PC-9 (cell line): ENCODE measurements at regions not wholly inside any gene's neighbourhood (a gene's known extent, or its start where the extent isn't known, plus 50 kb on each side); places are given as distances from the start of the nearest gene placed in this dataset.

ENCODE experiments used
- BruUV-seq: library from RNA; stranded (reverse); fragments of 400-500 nt; replicated peaks from 2 replicates; lab custom pipeline; 2021; lab: Mats Ljungman, UMichigan
- CTCF ChIA-PET: fragments of 300-600 bp; sonication (Branson Sonifier 250); formaldehyde crosslinking; loops from one replicate; lab custom pipeline; 2022; ENCODE audit warnings: antibody characterized with exemption; lab: Charles Lee
- POLR2A ChIA-PET: fragments of 300-600 bp; sonication (Branson Sonifier 250); formaldehyde crosslinking; loops from one replicate; lab custom pipeline; 2022; ENCODE audit warnings: antibody characterized with exemption; ENCODE audit not compliant: unreplicated experiment; lab: Charles Lee
- DNase-seq, 2 experiments: peaks; one replicate each; pipeline versions ENCODE4 v3.0.0 to v3.0.0-alpha.2; 2015 to 2022; ENCODE audit warnings: mixed read lengths in 1 of 2
- H2AFZ ChIP-seq: fragments of 200-600 bp; sonication (generic); 2 replicates; pipeline ENCODE4 v1.8.1; 2017; ENCODE audit warnings: antibody characterized with exemption
- H3F3A ChIP-seq: fragments of 200-600 bp; sonication (generic); 2 replicates; pipeline ENCODE4 v1.8.1; 2017; ENCODE audit warnings: antibody characterized with exemption, mild to moderate bottlenecking, low read depth; ENCODE audit not compliant: insufficient read depth
- H3K27ac ChIP-seq: fragments of 200-600 bp; sonication (generic); 2 replicates; pipeline ENCODE4 v1.6.1; 2016; ENCODE audit warnings: mixed run types
- H3K27me3 ChIP-seq: fragments of 200-600 bp; sonication (generic); 2 replicates; pipeline ENCODE4 v1.6.1; 2016; ENCODE audit warnings: low read depth, mixed run types; ENCODE audit not compliant: insufficient read depth
- H3K36me3 ChIP-seq: fragments of 200-600 bp; sonication (generic); 2 replicates; pipeline ENCODE4 v1.6.1; 2016; ENCODE audit warnings: low read depth, mixed run types
- H3K4me1 ChIP-seq: fragments of 200-600 bp; sonication (generic); replicated peaks from 2 replicates; pipeline ENCODE4 v1.6.1; 2016; ENCODE audit warnings: mixed run types; ENCODE audit not compliant: insufficient read depth
- H3K4me2 ChIP-seq: fragments of 200-600 bp; sonication (generic); 2 replicates; pipeline ENCODE4 v1.6.1; 2017; ENCODE audit warnings: mixed run types
- H3K4me3 ChIP-seq: fragments of 200-600 bp; sonication (generic); 2 replicates; pipeline ENCODE4 v1.6.1; 2016; ENCODE audit warnings: mixed run types
- H3K79me2 ChIP-seq: fragments of 200-600 bp; sonication (generic); 2 replicates; pipeline ENCODE4 v1.6.1; 2017; ENCODE audit warnings: low read depth, mixed run types
- H3K9me2 ChIP-seq: fragments of 200-600 bp; sonication (generic); 2 replicates; pipeline ENCODE4 v1.8.1; 2017; ENCODE audit warnings: mild to moderate bottlenecking; ENCODE audit not compliant: insufficient read depth
- H3K9me3 ChIP-seq: fragments of 200-600 bp; sonication (generic); 2 replicates; pipeline ENCODE4 v1.8.1; 2016; ENCODE audit warnings: low read depth; ENCODE audit not compliant: insufficient read depth
- H4K20me1 ChIP-seq: fragments of 200-600 bp; sonication (generic); 2 replicates; pipeline ENCODE4 v1.8.1; 2017; ENCODE audit not compliant: insufficient read depth
- CTCF ChIP-seq: fragments of 200-600 bp; sonication (generic); conservative IDR thresholded peaks from 2 replicates; pipeline ENCODE4 v1.6.1; 2017; ENCODE audit warnings: mixed run types, antibody characterized with exemption, mild to moderate bottlenecking, moderate library complexity
- EZH2 ChIP-seq: fragments of 200-600 bp; sonication (generic); IDR thresholded peaks from 2 replicates; pipeline ENCODE4 v1.8.0; 2017; ENCODE audit warnings: antibody characterized with exemption, low read depth
- intact Hi-C: fragments of 100-400 bp; cut with micrococcal nuclease; formaldehyde crosslinking; loops from one replicate; pipeline ENCODE4 v1.10.0; 2022; ENCODE audit not compliant: unreplicated experiment

- intact Hi-C loops: loop anchor here (10.0 kb wide), 2 partner anchors 215 to 385 kb away; no protein-coding TSS in a partner anchor
- H3K4me3 ChIP-seq: no peak overlapping the region
- peak; percentile 59 to 95 for DNase-seq
- H3K27ac ChIP-seq: peak overlapping the region; percentile 82
- BruUV-seq: no TSS peak
- POLR2A ChIA-PET: interaction anchor here (0.5 to 0.7 kb wide), 2 partner anchors 283 to 702 kb away, joined by 3 read pairs; partner anchors contain the start of genes CEP290 and TMTC3
- H3K36me3 ChIP-seq: 0 out of 2 replicates have a peak, but pooled peaks cover 3% of the 10 kb centered on the region
- peaks cover 23% of the 10 kb centered on the region for H3K4me1 ChIP-seq
- TF ChIP-seq CTCF: no peak
- no peak for TF ChIP-seq EZH2
- no peaks in the 10 kb centered on the region for H3K79me2 ChIP-seq
- peak overlapping the region; percentile 24 for H3K4me2 ChIP-seq
- H3K9me2 ChIP-seq: no peaks in the 10 kb centered on the region
- CTCF ChIA-PET: no interaction called here
- H2AFZ ChIP-seq: no peak overlapping the region
- H3K9me3 ChIP-seq: peaks cover 15% of the 10 kb centered on the region
- no peaks in the 10 kb centered on the region for H4K20me1 ChIP-seq
- no peaks in the 10 kb centered on the region for H3K27me3 ChIP-seq
- peaks cover 19% of the 10 kb centered on the region for H3F3A ChIP-seq
These were observed 589.0 kb downstream of the C12orf50 start for GRCh38 chr12:87439990-87440827.

GRCh38 chr12:87430444-87430843 is 598.8 kb downstream of the C12orf50 start:
- no peaks in the 10 kb centered on the region for H3K36me3 ChIP-seq
- intact Hi-C loops: no loop called here
- no peak for TF ChIP-seq EZH2
- no peak for TF ChIP-seq CTCF
- ChIA-PET CTCF (no interaction called here), POLR2A (no interaction called here)
- peaks cover 15% of the 10 kb centered on the region for H3K9me3 ChIP-seq
- no peaks in the 10 kb centered on the region for H3K27me3 ChIP-seq
- no peaks in the 10 kb centered on the region for H4K20me1 ChIP-seq
- no peaks in the 10 kb centered on the region for H3F3A ChIP-seq
- H3K79me2 ChIP-seq: no peaks in the 10 kb centered on the region
- no peak overlapping the region for H2AFZ ChIP-seq
- DNase-seq: no peak
- H3K9me2 ChIP-seq: no peaks in the 10 kb centered on the region
- H3K4me2 ChIP-seq: no peak overlapping the region
- H3K27ac ChIP-seq: no peak overlapping the region
- no peaks in the 10 kb centered on the region for H3K4me1 ChIP-seq
- BruUV-seq: no TSS peak
- no peak overlapping the region for H3K4me3 ChIP-seq

- Histone ChIP-seq H3K27ac (no peak overlapping the region), H3K27me3 (no peaks in the 10 kb centered on the region)
- no TSS peak for BruUV-seq
These were observed 600.4 kb downstream of the C12orf50 start for GRCh38 chr12:87428701-87429277.

More at GRCh38 chr12:87428701-87429277, 600.4 kb downstream of the C12orf50 start:
- H3K4me1 ChIP-seq: no peaks in the 10 kb centered on the region
- no peak overlapping the region for H3K4me3 ChIP-seq
- TF ChIP-seq EZH2: no peak
- TF ChIP-seq CTCF: no peak
- H4K20me1 ChIP-seq: no peaks in the 10 kb centered on the region
- CTCF ChIA-PET: no interaction called here
- no peak overlapping the region for H2AFZ ChIP-seq
- H3K79me2 ChIP-seq: no peaks in the 10 kb centered on the region
- H3F3A ChIP-seq: no peaks in the 10 kb centered on the region
- POLR2A ChIA-PET: no interaction called here
- H3K9me3 ChIP-seq: peaks cover 15% of the 10 kb centered on the region
- H3K36me3 ChIP-seq: no peaks in the 10 kb centered on the region
- H3K9me2 ChIP-seq: no peaks in the 10 kb centered on the region
- H3K4me2 ChIP-seq: no peak overlapping the region
- intact Hi-C loops: no loop called here
- no peak for DNase-seq
